ENCODE measurements at regions not wholly inside any gene's neighbourhood (a gene's known extent, or its start where the extent isn't known, plus 50 kb on each side); places are given as distances from the start of the nearest gene placed in this dataset.
"Not testable (repeated sequence)": the region's sequence is repeated elsewhere in the genome, so short reads cannot be mapped to it uniquely, and the experiment has no call there.

DNA sequence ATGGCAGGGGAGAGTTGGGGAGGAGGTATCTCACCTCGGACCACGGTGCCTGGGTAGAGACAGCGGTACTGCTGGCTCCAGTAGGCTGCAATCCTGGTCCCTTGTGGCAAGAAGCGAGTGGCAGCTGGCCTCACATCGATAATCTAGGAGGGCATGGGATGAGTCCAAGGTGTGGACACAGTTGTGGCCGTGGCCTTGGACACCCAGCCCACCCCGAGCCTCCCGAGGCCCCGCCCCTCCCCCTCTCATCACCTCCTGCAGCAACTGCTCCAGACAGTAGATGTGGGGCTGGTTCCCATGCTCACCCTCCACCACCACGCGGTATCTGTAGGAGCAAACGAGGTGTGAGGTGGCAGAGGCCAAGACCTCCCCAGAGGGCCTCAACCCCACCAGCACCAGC is 418.6 kb upstream of the ZNF722 start:
- TF ChIP-seq, protein P1, sequence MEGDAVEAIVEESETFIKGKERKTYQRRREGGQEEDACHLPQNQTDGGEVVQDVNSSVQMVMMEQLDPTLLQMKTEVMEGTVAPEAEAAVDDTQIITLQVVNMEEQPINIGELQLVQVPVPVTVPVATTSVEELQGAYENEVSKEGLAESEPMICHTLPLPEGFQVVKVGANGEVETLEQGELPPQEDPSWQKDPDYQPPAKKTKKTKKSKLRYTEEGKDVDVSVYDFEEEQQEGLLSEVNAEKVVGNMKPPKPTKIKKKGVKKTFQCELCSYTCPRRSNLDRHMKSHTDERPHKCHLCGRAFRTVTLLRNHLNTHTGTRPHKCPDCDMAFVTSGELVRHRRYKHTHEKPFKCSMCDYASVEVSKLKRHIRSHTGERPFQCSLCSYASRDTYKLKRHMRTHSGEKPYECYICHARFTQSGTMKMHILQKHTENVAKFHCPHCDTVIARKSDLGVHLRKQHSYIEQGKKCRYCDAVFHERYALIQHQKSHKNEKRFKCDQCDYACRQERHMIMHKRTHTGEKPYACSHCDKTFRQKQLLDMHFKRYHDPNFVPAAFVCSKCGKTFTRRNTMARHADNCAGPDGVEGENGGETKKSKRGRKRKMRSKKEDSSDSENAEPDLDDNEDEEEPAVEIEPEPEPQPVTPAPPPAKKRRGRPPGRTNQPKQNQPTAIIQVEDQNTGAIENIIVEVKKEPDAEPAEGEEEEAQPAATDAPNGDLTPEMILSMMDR (IDR thresholded peaks at IDR 0.05; ENCODE audit: insufficient read depth, low read depth, low read length) = not testable (repeated sequence)
- TF ChIP-seq EZH2 (IDR thresholded peaks at IDR 0.05; ENCODE audit: insufficient read depth, low read length) = not testable (repeated sequence)
